DOHH2 (cell line): ENCODE measurements at regions not wholly inside any gene's neighbourhood (a gene's known extent, or its start where the extent isn't known, plus 50 kb on each side); places are given as distances from the start of the nearest gene placed in this dataset.
"Not testable (repeated sequence)": the region's sequence is repeated elsewhere in the genome, so short reads cannot be mapped to it uniquely, and the experiment has no call there.

ENCODE experiments used
- CTCF ChIP-seq: fragments of 200-600 bp; sonication (generic); IDR thresholded peaks from one replicate; pipeline ENCODE4 v1.5.1; 2014; ENCODE audit warnings: antibody characterized with exemption, mild to moderate bottlenecking, low read depth, low read length; ENCODE audit not compliant: poor library complexity, severe bottlenecking
- EZH2phosphoT487 ChIP-seq: fragments of 200-600 bp; sonication (generic); IDR thresholded peaks from 2 replicates; pipeline ENCODE4 v1.6.1; 2017; ENCODE audit warnings: borderline replicate concordance, mild to moderate bottlenecking, antibody characterized with exemption, low read length, moderate library complexity, mixed read lengths

GRCh38 chr13:18597940-18598339 is 583.7 kb downstream of the TUBA3C start:
- TF ChIP-seq CTCF, EZH2phosphoT487: not testable (repeated sequence)
